HepG2 (cell line): ENCODE measurements at regions not wholly inside any gene's neighbourhood (a gene's known extent, or its start where the extent isn't known, plus 50 kb on each side); places are given as distances from the start of the nearest gene placed in this dataset.

Source experiments
- ATAC-seq: fragments of 200-7000 bp; cut with Tn5 transposase; 3 replicates; pipeline ENCODE4 v1.9.1; 2020; ENCODE audit warnings: mild to moderate bottlenecking, moderate library complexity
- BruUV-seq: library from RNA; stranded (reverse); fragments of 400-500 nt; replicated peaks from 2 replicates; lab custom pipeline; 2021; lab: Mats Ljungman, UMichigan
- CTCF ChIA-PET: fragments of 300-600 bp; formaldehyde crosslinking; extraction: SDS; loops from one replicate; lab custom pipeline; 2021; ENCODE audit warnings: low total read pairs, inconsistent platforms, low intra/inter-chr PET ratio; lab: Yijun Ruan, JAX
- POLR2A ChIA-PET: fragments of 350-600 bp; sonication (Branson Sonifier 250); formaldehyde crosslinking; loops from one replicate; lab custom pipeline; 2020; ENCODE audit warnings: antibody characterized with exemption, inconsistent platforms; lab: Yijun Ruan, JAX
- DNase-seq: peaks from one replicate; pipeline ENCODE4 v3.0.0-alpha.2; 2015; ENCODE audit warnings: low spot score
- FAIRE-seq: peaks from 3 replicates; lab custom pipeline; 2011; peaks lifted over from hg19 to GRCh38; lab: Jason Lieb, UNC
- H2AFZ ChIP-seq: one replicate; pipeline ENCODE4 v1.6.1; 2011; ENCODE audit warnings: low read length, inconsistent platforms
- H3K27ac ChIP-seq: fragments of 300-600 bp; 3 replicates; pipeline ENCODE4 v1.8.0; 2011; ENCODE audit warnings: mixed run types, mild to moderate bottlenecking, mixed read lengths, low read length, inconsistent platforms; ENCODE audit not compliant: insufficient read depth; ENCODE audit errors: extremely low read length
- H3K27me3 ChIP-seq, 2 experiments: fragments of 200-600 bp in 1 of 2; 2 replicates in 1 of 2; 3 replicates in 1 of 2; pipeline versions ENCODE4 v1.6.0 to v1.8.0; 2011; ENCODE audit warnings: low read length in 2 of 2, mild to moderate bottlenecking in 2 of 2, moderate library complexity in 2 of 2, inconsistent platforms in 1 of 2; ENCODE audit not compliant: insufficient read depth in 2 of 2, control insufficient read depth in 1 of 2
- H3K36me3 ChIP-seq, 2 experiments: fragments of 200-600 bp in 1 of 2; replicated peaks in 1 of 2; 2 replicates in 1 of 2; 3 replicates in 1 of 2; pipeline versions ENCODE4 v1.5.1 to v1.8.0; 2011; ENCODE audit warnings: low read length in 2 of 2, inconsistent platforms in 1 of 2; ENCODE audit not compliant: insufficient read depth in 2 of 2, control insufficient read depth in 1 of 2
- H3K4me1 ChIP-seq: 2 replicates; pipeline ENCODE4 v1.5.1; 2012; ENCODE audit warnings: low read length, inconsistent platforms; ENCODE audit not compliant: insufficient read depth
- H3K4me2 ChIP-seq: 2 replicates; pipeline ENCODE4 v1.6.0; 2011; ENCODE audit warnings: low read depth, low read length, inconsistent platforms
- H3K4me3 ChIP-seq, 3 experiments: fragments of 200-600 bp in 1 of 3; sonication (generic), shearing (Covaris generic) in 1 of 3; replicated peaks in 1 of 3; 2 replicates each; pipeline ENCODE4 v1.5.1; 2011 to 2016; ENCODE audit warnings: low read length in 3 of 3, inconsistent platforms in 2 of 3, low read depth in 2 of 3, mild to moderate bottlenecking in 2 of 3, control low read depth in 1 of 3, mixed read lengths in 1 of 3; ENCODE audit not compliant: insufficient read depth in 1 of 3
- H3K79me2 ChIP-seq: one replicate; pipeline ENCODE4 v1.6.1; 2011; ENCODE audit warnings: low read length, inconsistent platforms; ENCODE audit not compliant: insufficient read depth
- H3K9ac ChIP-seq: 2 replicates; pipeline ENCODE4 v1.6.0; 2011; ENCODE audit warnings: mild to moderate bottlenecking, low read depth, low read length, inconsistent platforms; ENCODE audit not compliant: insufficient read depth
- H3K9me3 ChIP-seq: 2 replicates; pipeline ENCODE4 v1.5.1; 2012; ENCODE audit warnings: mild to moderate bottlenecking, low read length
- H4K20me1 ChIP-seq: 2 replicates; pipeline ENCODE4 v1.6.0; 2011; ENCODE audit warnings: inconsistent platforms, mild to moderate bottlenecking, low read length, moderate library complexity; ENCODE audit not compliant: insufficient read depth
- ATM ChIP-seq: fragments of 450-650 bp; IDR thresholded peaks from 2 replicates; pipeline ENCODE4 v1.7.1; 2017; ENCODE audit warnings: mild to moderate bottlenecking, borderline replicate concordance
- HNRNPH1 ChIP-seq: fragments of 200-400 bp; formaldehyde crosslinking; optimal IDR thresholded peaks from 2 replicates; pipeline ENCODE3; 2017; ENCODE audit warnings: mild to moderate bottlenecking, low read depth, low read length
- MAZ ChIP-seq, 2 experiments: sonication (generic) in 1 of 2; formaldehyde crosslinking in 1 of 2; IDR thresholded peaks; 2 replicates each; pipeline versions ENCODE4 v1.5.0 to v1.6.1; 2012 to 2020; ENCODE audit warnings: low read depth in 2 of 2, mild to moderate bottlenecking in 2 of 2, borderline replicate concordance in 1 of 2, improper control_type of control experiment in 1 of 2, low read length in 1 of 2, missing genetic modification reagents in 1 of 2, moderate library complexity in 1 of 2
- MTF1 ChIP-seq: sonication (generic); formaldehyde crosslinking; IDR thresholded peaks from 2 replicates; pipeline ENCODE4 v1.5.0; 2020; ENCODE audit warnings: missing genetic modification reagents
- NAIF1 ChIP-seq: sonication (generic); formaldehyde crosslinking; IDR thresholded peaks from 2 replicates; pipeline ENCODE4 v1.5.0; 2020; ENCODE audit warnings: mild to moderate bottlenecking, missing genetic modification reagents, borderline replicate concordance
- RARA ChIP-seq: IDR thresholded peaks from 2 replicates; pipeline ENCODE4 v1.6.1; 2016; ENCODE audit warnings: missing genetic modification reagents, missing compliant biosample characterization
- SNAPC2 ChIP-seq: sonication (generic); formaldehyde crosslinking; IDR thresholded peaks from 2 replicates; pipeline ENCODE4 v1.8.1; 2022; ENCODE audit warnings: mild to moderate bottlenecking, missing genetic modification reagents
- ZNF260 ChIP-seq: sonication (generic); formaldehyde crosslinking; IDR thresholded peaks from 2 replicates; pipeline ENCODE4 v1.4.0; 2020; ENCODE audit warnings: missing genetic modification reagents, low read depth, mild to moderate bottlenecking, borderline replicate concordance
- ZNF670 ChIP-seq: sonication (generic); formaldehyde crosslinking; IDR thresholded peaks from 2 replicates; pipeline ENCODE4 v1.8.0; 2022; ENCODE audit warnings: mild to moderate bottlenecking, missing genetic modification reagents, borderline replicate concordance
- ZNF775 ChIP-seq: sonication (generic); formaldehyde crosslinking; IDR thresholded peaks from 2 replicates; pipeline ENCODE4 v1.4.0; 2020; ENCODE audit warnings: missing genetic modification reagents, mild to moderate bottlenecking, moderate library complexity, borderline replicate concordance
- WGBS: methylation state at CpG from one replicate; pipeline ENCODE4 v1.1.6; 2017; ENCODE audit warnings: low lambda C conversion rate; 5-methylcytosine and 5-hydroxymethylcytosine counted together
- in situ Hi-C: cut with HindIII; loops from 2 replicates; pipeline ENCODE4 v1.10.0; 2017; ENCODE audit warnings: low pct_unique_long_range_greater_than_20kb; ENCODE audit not compliant: extremely low pct_ligation_motif_present
- intact Hi-C: fragments of 100-400 bp; cut with micrococcal nuclease; formaldehyde crosslinking; loops from one replicate; pipeline ENCODE4 v1.10.0; 2022; ENCODE audit not compliant: unreplicated experiment
- TF ChIP-seq, protein P1 (sequence below): IDR thresholded peaks from 2 replicates; pipeline ENCODE4 v1.6.1; 2016; ENCODE audit warnings: low read depth

DNA sequence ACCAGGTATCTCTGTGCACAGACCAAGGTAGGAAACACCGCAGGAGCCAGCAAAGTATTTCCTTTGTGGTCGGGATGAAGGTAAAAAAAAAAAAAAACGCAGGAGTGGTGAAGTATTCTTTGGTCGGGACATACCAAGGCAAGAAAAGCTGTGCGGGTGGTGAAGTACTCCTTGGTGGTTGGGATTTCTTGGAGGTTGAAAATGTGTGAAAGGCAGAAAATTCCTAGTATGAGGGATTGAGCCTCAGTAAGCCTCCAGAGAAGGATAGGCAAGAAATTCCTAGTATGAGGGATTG is 802.6 kb downstream of the PLA2G4A start:
- Histone ChIP-seq H3K4me1 (no peaks in the 10 kb centered on the region), H3K4me2 (no peak overlapping the region), H3K4me3 (no peak overlapping the region), H3K27me3 (no peaks in the 10 kb centered on the region), H3K27ac (no peak overlapping the region), H4K20me1 (no peaks in the 10 kb centered on the region), H3K79me2 (no peaks in the 10 kb centered on the region), H2AFZ (no peak overlapping the region)
- no peak for DNase-seq
- 12% methylated on average over 5 of the region's 5 CpGs for WGBS
- intact Hi-C loops (no loop called here), in situ Hi-C loops (no loop called here)
- no peak for ATAC-seq
- CTCF ChIA-PET = no interaction called here
- BruUV-seq = no TSS peak
- no peak for FAIRE-seq
- POLR2A ChIA-PET = no interaction called here
- TF ChIP-seq RARA (CRISPR knock-in tag) (no peak), SNAPC2 (CRISPR knock-in tag) (no peak), ZNF670 (CRISPR knock-in tag) (no peak), MAZ (IDR thresholded peaks at IDR 0.05; ENCODE audit: borderline replicate concordance, low read depth, low read length) (no peak), MAZ (CRISPR knock-in tag; IDR thresholded peaks at IDR 0.05; ENCODE audit: low read depth) (no peak), ZNF775 (CRISPR knock-in tag) (no peak)
- TF ChIP-seq, all 625 proteins: peak for 0
- peaks cover 29% of the 10 kb centered on the region for H3K9me3 ChIP-seq
- H3K9ac ChIP-seq = no peak overlapping the region
- H3K36me3 ChIP-seq = no peaks in the 10 kb centered on the region

DNA sequence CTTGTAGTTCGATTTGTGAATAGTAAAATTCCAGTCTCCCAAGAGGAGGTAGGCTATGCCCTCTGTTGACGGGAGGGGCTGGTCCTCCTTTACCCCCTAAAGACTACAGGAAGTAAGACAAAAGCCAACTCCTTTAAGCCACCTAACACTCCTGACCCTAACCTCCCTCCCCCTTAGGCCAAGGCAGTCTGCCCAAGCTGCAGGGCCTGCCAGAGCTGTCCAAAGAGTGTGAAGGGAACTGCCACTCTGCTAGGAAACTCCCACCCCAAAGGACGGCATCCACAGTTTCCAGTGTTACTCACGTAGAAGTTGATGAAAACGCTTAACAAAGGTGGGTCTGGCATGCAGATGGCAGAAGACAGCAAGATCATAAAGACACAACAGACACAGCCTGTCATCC is 803.2 kb downstream of the PLA2G4A start:
- no peak overlapping the region for H3K4me2 ChIP-seq
- no peak overlapping the region for H2AFZ ChIP-seq
- peaks cover 29% of the 10 kb centered on the region for H3K9me3 ChIP-seq
- no peaks in the 10 kb centered on the region for H3K79me2 ChIP-seq
- H3K27me3 ChIP-seq = no peaks in the 10 kb centered on the region
- ChIA-PET CTCF (no interaction called here), POLR2A (no interaction called here)
- in situ Hi-C loops (no loop called here), intact Hi-C loops (no loop called here)
- no peaks in the 10 kb centered on the region for H4K20me1 ChIP-seq
- FAIRE-seq = no peak
- no peak overlapping the region for H3K27ac ChIP-seq
- BruUV-seq = no TSS peak
- no peak for DNase-seq
- no peak overlapping the region for H3K4me3 ChIP-seq
- no peak overlapping the region for H3K9ac ChIP-seq
- H3K4me1 ChIP-seq = no peaks in the 10 kb centered on the region
- no peaks in the 10 kb centered on the region for H3K36me3 ChIP-seq
- TF ChIP-seq HNRNPH1 (no peak), NAIF1 (CRISPR knock-in tag) (no peak), MTF1 (no peak), ATM (no peak), ZNF260 (CRISPR knock-in tag) (no peak)
- TF ChIP-seq, protein P1, sequence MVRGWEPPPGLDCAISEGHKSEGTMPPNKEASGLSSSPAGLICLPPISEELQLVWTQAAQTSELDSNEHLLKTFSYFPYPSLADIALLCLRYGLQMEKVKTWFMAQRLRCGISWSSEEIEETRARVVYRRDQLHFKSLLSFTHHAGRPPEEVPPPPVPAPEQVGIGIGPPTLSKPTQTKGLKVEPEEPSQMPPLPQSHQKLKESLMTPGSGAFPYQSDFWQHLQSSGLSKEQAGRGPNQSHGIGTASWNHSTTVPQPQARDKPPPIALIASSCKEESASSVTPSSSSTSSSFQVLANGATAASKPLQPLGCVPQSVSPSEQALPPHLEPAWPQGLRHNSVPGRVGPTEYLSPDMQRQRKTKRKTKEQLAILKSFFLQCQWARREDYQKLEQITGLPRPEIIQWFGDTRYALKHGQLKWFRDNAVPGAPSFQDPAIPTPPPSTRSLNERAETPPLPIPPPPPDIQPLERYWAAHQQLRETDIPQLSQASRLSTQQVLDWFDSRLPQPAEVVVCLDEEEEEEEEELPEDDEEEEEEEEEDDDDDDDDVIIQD (CRISPR knock-in tag) = no peak
- ATAC-seq = no peak
- 15% methylated on average over 4 of the region's 5 CpGs for WGBS
